Neuronal stem cell (in vitro differentiated cells): ENCODE measurements at regions not wholly inside any gene's neighbourhood (a gene's known extent, or its start where the extent isn't known, plus 50 kb on each side); places are given as distances from the start of the nearest gene placed in this dataset.

Experiments used
- DNase-seq: peaks from one replicate; pipeline ENCODE4 v3.0.0-alpha.2; 2013; ENCODE audit warnings: low spot score
- H2AFZ ChIP-seq: one replicate; pipeline ENCODE4 v1.6.1; 2013; ENCODE audit warnings: mild to moderate bottlenecking, low read length, inconsistent platforms
- H2AK5ac ChIP-seq: 2 replicates; pipeline ENCODE4 v1.6.1; 2013; ENCODE audit warnings: low read depth, mild to moderate bottlenecking, inconsistent platforms, low read length, moderate library complexity, mixed read lengths
- H2BK120ac ChIP-seq: 2 replicates; pipeline ENCODE4 v1.6.1; 2013; ENCODE audit warnings: low read depth, mild to moderate bottlenecking, inconsistent platforms, low read length, moderate library complexity, mixed read lengths
- H2BK12ac ChIP-seq: one replicate; pipeline ENCODE4 v1.6.1; 2013; ENCODE audit warnings: low read length, inconsistent platforms
- H2BK15ac ChIP-seq: 2 replicates; pipeline ENCODE4 v1.6.1; 2013; ENCODE audit warnings: mild to moderate bottlenecking, low read length, inconsistent platforms, mixed read lengths
- H2BK5ac ChIP-seq: one replicate; pipeline ENCODE4 v1.6.1; 2013; ENCODE audit warnings: inconsistent platforms, mild to moderate bottlenecking, low read length, moderate library complexity
- H3K14ac ChIP-seq: one replicate; pipeline ENCODE4 v1.6.1; 2013; ENCODE audit warnings: low read length, inconsistent platforms
- H3K18ac ChIP-seq: 2 replicates; pipeline ENCODE4 v1.6.1; 2013; ENCODE audit warnings: low read length, inconsistent platforms
- H3K23ac ChIP-seq: 2 replicates; pipeline ENCODE4 v1.6.1; 2013; ENCODE audit warnings: low read depth, mild to moderate bottlenecking, mixed read lengths, low read length, inconsistent platforms; ENCODE audit not compliant: poor library complexity
- H3K27ac ChIP-seq: replicated peaks from 3 replicates; pipeline ENCODE4 v1.5.1; 2013; ENCODE audit warnings: low read length, inconsistent platforms
- H3K27me3 ChIP-seq, 3 experiments: 2 replicates each; pipeline ENCODE4 v1.6.1; 2013; ENCODE audit warnings: low read length in 3 of 3, mild to moderate bottlenecking in 2 of 3, inconsistent platforms in 1 of 3, low read depth in 1 of 3, mixed read lengths in 1 of 3, moderate library complexity in 1 of 3; ENCODE audit not compliant: control insufficient read depth in 3 of 3, insufficient read depth in 3 of 3
- H3K36me3 ChIP-seq, 2 donors: replicated peaks in 1 of 2; 2 replicates each; pipeline ENCODE4 v1.6.1; 2013; ENCODE audit warnings: low read length in 2 of 2; ENCODE audit not compliant: control insufficient read depth in 2 of 2, insufficient read depth in 2 of 2
- H3K4ac ChIP-seq: 2 replicates; pipeline ENCODE4 v1.6.1; 2013; ENCODE audit warnings: inconsistent platforms, mild to moderate bottlenecking, low read length, moderate library complexity
- H3K4me1 ChIP-seq, 2 donors: 1 replicate in 1 of 2; 2 replicates in 1 of 2; pipeline ENCODE4 v1.6.1; 2013; ENCODE audit warnings: low read length in 2 of 2, low read depth in 1 of 2; ENCODE audit not compliant: control insufficient read depth in 2 of 2, insufficient read depth in 1 of 2
- H3K4me2 ChIP-seq: one replicate; pipeline ENCODE4 v1.6.1; 2013; ENCODE audit warnings: mild to moderate bottlenecking, low read length, inconsistent platforms; ENCODE audit not compliant: insufficient read depth, poor library complexity, severe bottlenecking
- H3K4me3 ChIP-seq, 2 donors: 2 replicates each; pipeline ENCODE4 v1.5.1; 2013; ENCODE audit warnings: low read length in 2 of 2, mild to moderate bottlenecking in 2 of 2, inconsistent platforms in 1 of 2, moderate library complexity in 1 of 2
- H3K79me1 ChIP-seq: one replicate; pipeline ENCODE4 v1.6.1; 2013; ENCODE audit warnings: low read depth, mild to moderate bottlenecking, inconsistent platforms, low read length, moderate library complexity
- H3K9ac ChIP-seq: one replicate; pipeline ENCODE4 v1.6.1; 2013; ENCODE audit warnings: mild to moderate bottlenecking, low read depth, low read length, inconsistent platforms; ENCODE audit not compliant: poor library complexity
- H3K9me3 ChIP-seq, 2 donors: replicated peaks in 1 of 2; 2 replicates each; pipeline versions ENCODE3 to v1.6.1; 2013; ENCODE audit warnings: low read length in 2 of 2, mild to moderate bottlenecking in 2 of 2, inconsistent platforms in 1 of 2, low read depth in 1 of 2, mixed read lengths in 1 of 2, moderate library complexity in 1 of 2; ENCODE audit not compliant: control insufficient read depth in 2 of 2, insufficient read depth in 1 of 2
- H4K8ac ChIP-seq: one replicate; pipeline ENCODE4 v1.6.1; 2013; ENCODE audit warnings: low read depth, mild to moderate bottlenecking, inconsistent platforms, low read length, moderate library complexity
- H4K91ac ChIP-seq: one replicate; pipeline ENCODE4 v1.6.1; 2013; ENCODE audit warnings: low read length, low read depth, mild to moderate bottlenecking, inconsistent platforms; ENCODE audit not compliant: poor library complexity
- WGBS, 2 donors: extraction: QIAGEN DNeasy Blood & Tissue Kit; methylation state at CpG; one replicate each; pipeline ENCODE4 v1.1.7; 2013; ENCODE audit warnings: missing lambda C conversion rate in 2 of 2, mixed read lengths in 1 of 2; ENCODE audit not compliant: insufficient read length in 2 of 2, insufficient replicate concordance in 1 of 2; ENCODE audit errors: extremely low coverage in 2 of 2; 5-methylcytosine and 5-hydroxymethylcytosine counted together

DNA sequence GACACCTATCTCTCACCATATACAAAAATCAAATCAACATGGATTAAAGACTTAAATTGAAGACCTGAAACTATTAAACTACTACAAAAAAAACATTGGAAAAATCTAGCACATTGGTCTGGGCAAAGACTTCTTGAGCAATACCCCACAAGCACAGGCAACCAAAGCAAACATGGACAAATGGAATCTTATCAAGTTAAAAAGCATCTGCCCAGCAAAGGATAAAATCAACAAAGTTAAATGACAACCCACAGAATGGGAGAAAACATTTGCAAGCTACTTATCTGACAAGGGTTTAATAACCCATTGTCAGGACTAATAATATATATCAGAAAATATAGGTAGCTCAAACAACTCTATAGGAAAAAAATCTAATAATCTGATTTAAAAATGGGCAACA is 415.6 kb downstream of the KLHL13 start:
- Histone ChIP-seq H3K27me3 (no peaks in the 10 kb centered on the region), H2BK12ac (no peak overlapping the region), H3K4me3 (no peak overlapping the region), H2BK120ac (no peak overlapping the region), H3K36me3 (no peaks in the 10 kb centered on the region), H3K18ac (no peak overlapping the region), H2AK5ac (no peak overlapping the region), H3K4me2 (no peak overlapping the region), H3K9ac (no peak overlapping the region), H3K4ac (no peak overlapping the region), H2BK5ac (no peak overlapping the region), H2BK15ac (no peak overlapping the region), H4K8ac (no peak overlapping the region), H3K79me1 (no peaks in the 10 kb centered on the region), H3K14ac (no peak overlapping the region), H3K27ac (no peak overlapping the region), H3K4me1 (no peaks in the 10 kb centered on the region), H4K91ac (no peak overlapping the region), H3K23ac (no peak overlapping the region), H2AFZ (no peak overlapping the region), H3K9me3 (no peaks in the 10 kb centered on the region)
- DNase-seq: no peak

DNA sequence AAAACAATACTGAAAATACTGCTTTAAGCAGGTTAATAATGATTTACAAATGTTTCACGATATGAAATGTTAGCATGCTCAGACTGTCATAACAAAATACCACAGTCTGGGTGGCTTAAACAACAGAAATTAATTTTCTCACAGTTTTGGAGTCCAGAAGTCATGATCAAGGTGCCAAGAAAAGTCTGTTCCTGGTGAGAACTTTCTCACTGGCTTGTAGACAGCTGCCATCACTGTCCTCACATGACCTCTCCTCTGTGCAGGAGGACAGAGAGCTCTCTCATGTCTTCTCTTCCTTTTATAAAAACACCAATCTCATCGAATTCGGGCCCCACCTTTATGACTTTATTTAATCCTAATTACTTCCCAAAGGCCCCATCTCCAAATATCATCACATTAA is 426.7 kb downstream of the KLHL13 start:
- no CpG with 5 or more reads among the region's 3 CpGs for WGBS, 2 donors

GRCh38 chrX:117680286-117680685 is 436.3 kb downstream of the KLHL13 start:
- no peak overlapping the region for H3K27ac ChIP-seq
- no peak overlapping the region for H3K4me2 ChIP-seq
- no peak overlapping the region for H3K18ac ChIP-seq
- H2BK120ac ChIP-seq: no peak overlapping the region
- H3K4ac ChIP-seq: no peak overlapping the region
- H2AFZ ChIP-seq: no peak overlapping the region
- H3K27me3 ChIP-seq: peaks cover 0 to 8% (median 0%) of the 10 kb centered on the region in 3 experiments
- DNase-seq: no peak
- no peak overlapping the region for H2BK12ac ChIP-seq
- H3K23ac ChIP-seq: no peak overlapping the region
- no CpG with 5 or more reads among the region's 1 CpG for WGBS, 2 donors
- no peak overlapping the region for H3K14ac ChIP-seq
- H3K36me3 ChIP-seq: no peaks in the 10 kb centered on the region
- H2AK5ac ChIP-seq: no peak overlapping the region
- no peak overlapping the region for H4K91ac ChIP-seq
- H3K4me1 ChIP-seq: no peaks in the 10 kb centered on the region
- H4K8ac ChIP-seq: no peak overlapping the region
- H3K9ac ChIP-seq: no peak overlapping the region
- no peak overlapping the region for H3K4me3 ChIP-seq
- H3K9me3 ChIP-seq: no peaks in the 10 kb centered on the region
- H3K79me1 ChIP-seq: no peaks in the 10 kb centered on the region
- H2BK5ac ChIP-seq: no peak overlapping the region
- H2BK15ac ChIP-seq: no peak overlapping the region

More for the DNA sequence above, 426.7 kb downstream of the KLHL13 start:
- H3K36me3 ChIP-seq: no peaks in the 10 kb centered on the region
- H2BK5ac ChIP-seq: no peak overlapping the region
- no peak overlapping the region for H3K4me3 ChIP-seq
- no peak overlapping the region for H3K27ac ChIP-seq
- H2BK120ac ChIP-seq: no peak overlapping the region
- no peak for DNase-seq
- H3K4me2 ChIP-seq: no peak overlapping the region
- H3K4ac ChIP-seq: no peak overlapping the region
- no peaks in the 10 kb centered on the region for H3K27me3 ChIP-seq
- H4K8ac ChIP-seq: no peak overlapping the region
- H3K4me1 ChIP-seq: peaks cover 0 to 2% of the 10 kb centered on the region in 2 donors
- no peak overlapping the region for H3K23ac ChIP-seq
- H2AFZ ChIP-seq: no peak overlapping the region
- no peak overlapping the region for H4K91ac ChIP-seq
- H2BK12ac ChIP-seq: no peak overlapping the region
- no peak overlapping the region for H3K9ac ChIP-seq
- H2AK5ac ChIP-seq: no peak overlapping the region
- H3K9me3 ChIP-seq: no peaks in the 10 kb centered on the region
- H3K14ac ChIP-seq: no peak overlapping the region
- no peaks in the 10 kb centered on the region for H3K79me1 ChIP-seq
- no peak overlapping the region for H2BK15ac ChIP-seq
- no peak overlapping the region for H3K18ac ChIP-seq

DNA sequence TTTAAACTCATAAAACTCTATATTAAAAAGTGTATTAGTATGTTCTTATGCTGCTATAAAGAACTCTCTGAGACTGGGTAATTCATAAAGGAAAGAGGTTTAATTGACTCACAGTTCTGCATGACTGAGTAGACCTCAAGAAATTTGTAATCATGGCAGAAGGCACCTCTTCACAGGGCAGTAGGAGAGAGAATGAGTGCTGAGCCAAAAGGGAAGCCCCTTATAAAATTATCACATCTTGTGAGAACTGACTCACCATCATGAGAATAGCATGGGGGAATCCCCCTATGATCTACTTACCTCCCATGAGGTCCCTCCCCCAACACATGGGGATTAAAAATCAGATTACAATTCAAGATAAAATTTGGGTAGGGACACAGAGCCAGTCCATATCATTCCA is 463.2 kb downstream of the KLHL13 start:
- Histone ChIP-seq H2BK12ac (no peak overlapping the region), H3K14ac (no peak overlapping the region), H3K4me2 (no peak overlapping the region)

More for the DNA sequence above, 463.2 kb downstream of the KLHL13 start:
- no peak overlapping the region for H3K27ac ChIP-seq
- no peak overlapping the region for H4K91ac ChIP-seq
- H3K4ac ChIP-seq: no peak overlapping the region
- no peak overlapping the region for H2BK5ac ChIP-seq
- no peaks in the 10 kb centered on the region for H3K9me3 ChIP-seq
- no peaks in the 10 kb centered on the region for H3K79me1 ChIP-seq
- H2BK15ac ChIP-seq: no peak overlapping the region
- H3K23ac ChIP-seq: no peak overlapping the region
- no peak overlapping the region for H3K4me3 ChIP-seq
- no peak for DNase-seq
- no peak overlapping the region for H2BK120ac ChIP-seq
- no peak overlapping the region for H3K18ac ChIP-seq
- H4K8ac ChIP-seq: no peak overlapping the region
- no peaks in the 10 kb centered on the region for H3K27me3 ChIP-seq
- no peak overlapping the region for H2AK5ac ChIP-seq
- no peak overlapping the region for H2AFZ ChIP-seq
- no peaks in the 10 kb centered on the region for H3K36me3 ChIP-seq
- no peak overlapping the region for H3K9ac ChIP-seq
- no peaks in the 10 kb centered on the region for H3K4me1 ChIP-seq
